ENCODE measurements at regions not wholly inside any gene's neighbourhood (a gene's known extent, or its start where the extent isn't known, plus 50 kb on each side); places are given as distances from the start of the nearest gene placed in this dataset.
"Not testable (repeated sequence)": the region's sequence is repeated elsewhere in the genome, so short reads cannot be mapped to it uniquely, and the experiment has no call there.

GRCh38 chr1:181249186-181249585 lies 160.7 kb downstream of the IER5 start:
- intact Hi-C loops (cut with DNase I) = no loop called here
- no peak for DNase-seq (ENCODE audit: low spot score in 2 of 2)
- H3K27ac ChIP-seq = no peak overlapping the region
- TF ChIP-seq CTCF (IDR thresholded peaks at IDR 0.05) = no peak
- H3K4me3 ChIP-seq = no peak overlapping the region
- H3K27me3 ChIP-seq = no peaks in the 10 kb centered on the region
- no peaks in the 10 kb centered on the region for H3K36me3 ChIP-seq
- H3K9me3 ChIP-seq = peaks cover 0 to 5% of the 10 kb centered on the region in 2 donors
- no peaks in the 10 kb centered on the region for H3K4me1 ChIP-seq

- Histone ChIP-seq H3K9me3 (peaks cover 0 to 5% of the 10 kb centered on the region in 2 donors), H3K27me3 (no peaks in the 10 kb centered on the region), H3K27ac (no peak overlapping the region), H3K4me1 (no peaks in the 10 kb centered on the region), H3K4me3 (no peak overlapping the region), H3K36me3 (no peaks in the 10 kb centered on the region)
- no peak for DNase-seq (ENCODE audit: low spot score in 2 of 2)
- intact Hi-C loops (cut with DNase I) = no loop called here
- TF ChIP-seq CTCF (IDR thresholded peaks at IDR 0.05) = no peak
Observed at GRCh38 chr1:181250038-181250437, 161.5 kb downstream of the IER5 start.

- Histone ChIP-seq H3K27ac (no peak overlapping the region), H3K27me3 (no peaks in the 10 kb centered on the region), H3K36me3 (no peaks in the 10 kb centered on the region), H3K4me1 (no peaks in the 10 kb centered on the region), H3K9me3 (no peaks in the 10 kb centered on the region), H3K4me3 (no peak overlapping the region)
- TF ChIP-seq CTCF (IDR thresholded peaks at IDR 0.05) = no peak
- intact Hi-C loops (cut with DNase I) = no loop called here
- no peak for DNase-seq (ENCODE audit: low spot score in 2 of 2)
Observed at GRCh38 chr1:181251001-181251712, 162.7 kb downstream of the IER5 start.

GRCh38 chr1:181251713-181252075 lies 163.2 kb downstream of the IER5 start:
- H3K27me3 ChIP-seq = no peaks in the 10 kb centered on the region
- intact Hi-C loops (cut with DNase I) = no loop called here

GRCh38 chr1:181253601-181254000 lies 165.1 kb downstream of the IER5 start:
- H3K9me3 ChIP-seq; H3K4me3 ChIP-seq; DNase-seq (ENCODE audit: low spot score in 2 of 2); H3K36me3 ChIP-seq; H3K27me3 ChIP-seq; intact Hi-C loops (cut with DNase I); H3K4me1 ChIP-seq; H3K27ac ChIP-seq: not testable (repeated sequence)

More at GRCh38 chr1:181251713-181252075, 163.2 kb downstream of the IER5 start:
- Histone ChIP-seq H3K9me3 (no peaks in the 10 kb centered on the region), H3K4me1 (no peaks in the 10 kb centered on the region), H3K36me3 (no peaks in the 10 kb centered on the region), H3K4me3 (no peak overlapping the region), H3K27ac (no peak overlapping the region)
- DNase-seq (ENCODE audit: low spot score in 2 of 2) = no peak
- TF ChIP-seq CTCF (IDR thresholded peaks at IDR 0.05) = no peak

GRCh38 chr1:181255270-181255929 lies 166.9 kb downstream of the IER5 start:
- H3K27ac ChIP-seq = no peak overlapping the region
- H3K36me3 ChIP-seq = no peaks in the 10 kb centered on the region
- H3K4me1 ChIP-seq = no peaks in the 10 kb centered on the region
- TF ChIP-seq CTCF (IDR thresholded peaks at IDR 0.05) = no peak
- DNase-seq (ENCODE audit: low spot score in 2 of 2) = no peak
- no peak overlapping the region for H3K4me3 ChIP-seq
- no peaks in the 10 kb centered on the region for H3K9me3 ChIP-seq
- intact Hi-C loops (cut with DNase I) = no loop called here
- H3K27me3 ChIP-seq = no peaks in the 10 kb centered on the region

Measured in ascending aorta (tissue), 2 donors.